ENCODE measurements at regions not wholly inside any gene's neighbourhood (a gene's known extent, or its start where the extent isn't known, plus 50 kb on each side); places are given as distances from the start of the nearest gene placed in this dataset.
"Not testable (repeated sequence)": the region's sequence is repeated elsewhere in the genome, so short reads cannot be mapped to it uniquely, and the experiment has no call there.

DNA sequence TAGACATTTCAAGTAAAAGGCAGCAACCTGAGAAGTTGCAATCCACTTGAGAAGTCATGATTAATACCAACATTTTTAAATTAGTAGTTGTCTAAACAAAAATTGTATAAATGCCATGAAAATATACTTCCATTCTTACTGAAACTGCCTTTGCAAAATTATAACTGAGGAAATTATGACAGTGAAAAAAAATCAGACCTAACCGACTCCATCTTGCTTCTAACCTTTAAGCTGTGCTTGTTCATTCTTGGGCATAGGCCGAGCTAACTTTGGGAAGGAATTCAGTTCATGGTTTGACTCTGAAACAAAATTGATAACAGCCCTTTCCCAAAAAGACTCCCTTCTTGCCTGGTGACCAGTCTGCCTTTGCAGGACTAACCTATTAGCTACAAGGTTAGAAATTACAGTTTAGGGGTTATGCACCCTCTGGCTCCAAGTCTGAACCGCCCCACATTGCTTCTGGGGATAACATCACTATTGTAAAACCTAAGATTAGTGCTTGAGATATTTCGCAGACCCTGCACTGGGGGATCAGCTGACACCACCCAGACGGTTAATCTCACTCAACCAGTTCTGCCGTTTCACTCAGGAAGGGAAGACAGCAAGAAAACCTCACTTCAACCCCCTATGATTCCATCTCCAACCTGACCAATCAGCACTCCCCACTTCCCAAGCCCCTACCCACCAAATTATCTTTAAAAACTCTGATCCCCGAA lies 136.1 kb upstream of the ADAMTS3 start:
- TF ChIP-seq, protein P1, sequence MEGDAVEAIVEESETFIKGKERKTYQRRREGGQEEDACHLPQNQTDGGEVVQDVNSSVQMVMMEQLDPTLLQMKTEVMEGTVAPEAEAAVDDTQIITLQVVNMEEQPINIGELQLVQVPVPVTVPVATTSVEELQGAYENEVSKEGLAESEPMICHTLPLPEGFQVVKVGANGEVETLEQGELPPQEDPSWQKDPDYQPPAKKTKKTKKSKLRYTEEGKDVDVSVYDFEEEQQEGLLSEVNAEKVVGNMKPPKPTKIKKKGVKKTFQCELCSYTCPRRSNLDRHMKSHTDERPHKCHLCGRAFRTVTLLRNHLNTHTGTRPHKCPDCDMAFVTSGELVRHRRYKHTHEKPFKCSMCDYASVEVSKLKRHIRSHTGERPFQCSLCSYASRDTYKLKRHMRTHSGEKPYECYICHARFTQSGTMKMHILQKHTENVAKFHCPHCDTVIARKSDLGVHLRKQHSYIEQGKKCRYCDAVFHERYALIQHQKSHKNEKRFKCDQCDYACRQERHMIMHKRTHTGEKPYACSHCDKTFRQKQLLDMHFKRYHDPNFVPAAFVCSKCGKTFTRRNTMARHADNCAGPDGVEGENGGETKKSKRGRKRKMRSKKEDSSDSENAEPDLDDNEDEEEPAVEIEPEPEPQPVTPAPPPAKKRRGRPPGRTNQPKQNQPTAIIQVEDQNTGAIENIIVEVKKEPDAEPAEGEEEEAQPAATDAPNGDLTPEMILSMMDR (IDR thresholded peaks at IDR 0.05), result not testable (repeated sequence)
- not testable (repeated sequence) for TF ChIP-seq JAZF1 (CRISPR knock-in tag; IDR thresholded peaks at IDR 0.05); FOXP1 (CRISPR knock-in tag; IDR thresholded peaks at IDR 0.05; ENCODE audit: borderline replicate concordance); EMX1 (CRISPR knock-in tag; IDR thresholded peaks at IDR 0.05); TP53 (CRISPR knock-in tag; IDR thresholded peaks at IDR 0.05); GABPB1 (CRISPR knock-in tag; IDR thresholded peaks at IDR 0.05); SP1 (CRISPR knock-in tag; conservative IDR thresholded peaks at IDR 0.05); SMAD4 (CRISPR knock-in tag; IDR thresholded peaks at IDR 0.05); FOXK1 (CRISPR knock-in tag; IDR thresholded peaks at IDR 0.05); FOXJ3 (CRISPR knock-in tag; IDR thresholded peaks at IDR 0.05; ENCODE audit: borderline replicate concordance); ESRRA (CRISPR knock-in tag; IDR thresholded peaks at IDR 0.05; ENCODE audit: borderline replicate concordance); CREB1 (CRISPR knock-in tag; IDR thresholded peaks at IDR 0.05)
- TF ChIP-seq, protein P2, sequence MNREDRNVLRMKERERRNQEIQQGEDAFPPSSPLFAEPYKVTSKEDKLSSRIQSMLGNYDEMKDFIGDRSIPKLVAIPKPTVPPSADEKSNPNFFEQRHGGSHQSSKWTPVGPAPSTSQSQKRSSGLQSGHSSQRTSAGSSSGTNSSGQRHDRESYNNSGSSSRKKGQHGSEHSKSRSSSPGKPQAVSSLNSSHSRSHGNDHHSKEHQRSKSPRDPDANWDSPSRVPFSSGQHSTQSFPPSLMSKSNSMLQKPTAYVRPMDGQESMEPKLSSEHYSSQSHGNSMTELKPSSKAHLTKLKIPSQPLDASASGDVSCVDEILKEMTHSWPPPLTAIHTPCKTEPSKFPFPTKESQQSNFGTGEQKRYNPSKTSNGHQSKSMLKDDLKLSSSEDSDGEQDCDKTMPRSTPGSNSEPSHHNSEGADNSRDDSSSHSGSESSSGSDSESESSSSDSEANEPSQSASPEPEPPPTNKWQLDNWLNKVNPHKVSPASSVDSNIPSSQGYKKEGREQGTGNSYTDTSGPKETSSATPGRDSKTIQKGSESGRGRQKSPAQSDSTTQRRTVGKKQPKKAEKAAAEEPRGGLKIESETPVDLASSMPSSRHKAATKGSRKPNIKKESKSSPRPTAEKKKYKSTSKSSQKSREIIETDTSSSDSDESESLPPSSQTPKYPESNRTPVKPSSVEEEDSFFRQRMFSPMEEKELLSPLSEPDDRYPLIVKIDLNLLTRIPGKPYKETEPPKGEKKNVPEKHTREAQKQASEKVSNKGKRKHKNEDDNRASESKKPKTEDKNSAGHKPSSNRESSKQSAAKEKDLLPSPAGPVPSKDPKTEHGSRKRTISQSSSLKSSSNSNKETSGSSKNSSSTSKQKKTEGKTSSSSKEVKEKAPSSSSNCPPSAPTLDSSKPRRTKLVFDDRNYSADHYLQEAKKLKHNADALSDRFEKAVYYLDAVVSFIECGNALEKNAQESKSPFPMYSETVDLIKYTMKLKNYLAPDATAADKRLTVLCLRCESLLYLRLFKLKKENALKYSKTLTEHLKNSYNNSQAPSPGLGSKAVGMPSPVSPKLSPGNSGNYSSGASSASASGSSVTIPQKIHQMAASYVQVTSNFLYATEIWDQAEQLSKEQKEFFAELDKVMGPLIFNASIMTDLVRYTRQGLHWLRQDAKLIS (CRISPR knock-in tag; IDR thresholded peaks at IDR 0.05; ENCODE audit: borderline replicate concordance), result not testable (repeated sequence)
- TF ChIP-seq, protein P3, sequence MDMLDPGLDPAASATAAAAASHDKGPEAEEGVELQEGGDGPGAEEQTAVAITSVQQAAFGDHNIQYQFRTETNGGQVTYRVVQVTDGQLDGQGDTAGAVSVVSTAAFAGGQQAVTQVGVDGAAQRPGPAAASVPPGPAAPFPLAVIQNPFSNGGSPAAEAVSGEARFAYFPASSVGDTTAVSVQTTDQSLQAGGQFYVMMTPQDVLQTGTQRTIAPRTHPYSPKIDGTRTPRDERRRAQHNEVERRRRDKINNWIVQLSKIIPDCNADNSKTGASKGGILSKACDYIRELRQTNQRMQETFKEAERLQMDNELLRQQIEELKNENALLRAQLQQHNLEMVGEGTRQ (CRISPR knock-in tag; IDR thresholded peaks at IDR 0.05), result not testable (repeated sequence)

All from WTC11 (cell line).